ENCODE measurements at regions not wholly inside any gene's neighbourhood (a gene's known extent, or its start where the extent isn't known, plus 50 kb on each side); places are given as distances from the start of the nearest gene placed in this dataset.

GRCh38 chr7:25900245-25900644 is 251.8 kb upstream of the NFE2L3 start:
- ATAC-seq (ENCODE audit: low FRiP score) (no peak), DNase-seq (ENCODE audit: low spot score) (no peak)
- no peak for TF ChIP-seq CTCF (IDR thresholded peaks at IDR 0.05)

GRCh38 chr7:25900877-25901276 is 251.1 kb upstream of the NFE2L3 start:
- ATAC-seq (ENCODE audit: low FRiP score) = no peak

GRCh38 chr7:25901658-25902057 is 250.3 kb upstream of the NFE2L3 start:
- no peak for DNase-seq (ENCODE audit: low spot score)
- ATAC-seq (ENCODE audit: low FRiP score) = no peak
- no peak for TF ChIP-seq CTCF (IDR thresholded peaks at IDR 0.05)

More at GRCh38 chr7:25900877-25901276, 251.1 kb upstream of the NFE2L3 start:
- TF ChIP-seq CTCF (IDR thresholded peaks at IDR 0.05) = no peak
- DNase-seq (ENCODE audit: low spot score) = no peak

GRCh38 chr7:25906003-25906402 is 246.0 kb upstream of the NFE2L3 start:
- DNase-seq (ENCODE audit: low spot score) (no peak), ATAC-seq (ENCODE audit: low FRiP score) (no peak)
- TF ChIP-seq CTCF (IDR thresholded peaks at IDR 0.05) = no peak

- DNase-seq (ENCODE audit: low spot score) = no peak
- no peak for TF ChIP-seq CTCF (IDR thresholded peaks at IDR 0.05)
- no peak for ATAC-seq (ENCODE audit: low FRiP score)
Observed at GRCh38 chr7:25906760-25907159, 245.2 kb upstream of the NFE2L3 start.

GRCh38 chr7:25907214-25907613 is 244.8 kb upstream of the NFE2L3 start:
- DNase-seq (ENCODE audit: low spot score) (no peak), ATAC-seq (ENCODE audit: low FRiP score) (no peak)
- no peak for TF ChIP-seq CTCF (IDR thresholded peaks at IDR 0.05)

- TF ChIP-seq CTCF (IDR thresholded peaks at IDR 0.05) = no peak
- ATAC-seq (ENCODE audit: low FRiP score) (no peak), DNase-seq (ENCODE audit: low spot score) (no peak)
Observed at GRCh38 chr7:25907731-25908130, 244.3 kb upstream of the NFE2L3 start.
